Stimulated activated naive B cell treated with anti-CD40 and anti-IgM and Interleukin-4, amounts not matched to agents 10 μg/mL and 1 μg/mL and 100 μg/mL, for 72 hours (primary cell): ENCODE measurements at regions not wholly inside any gene's neighbourhood (a gene's known extent, or its start where the extent isn't known, plus 50 kb on each side); places are given as distances from the start of the nearest gene placed in this dataset.

Experiments
- ATAC-seq, 2 donors: fragments of 150-1000 bp; cut with Tn5 transposase; replicated peaks; 2 replicates each; pipeline ENCODE4 v1.10.0; 2021; ENCODE audit warnings: moderate library complexity in 1 of 2
- DNase-seq: peaks from one replicate; pipeline ENCODE4 v3.0.0; 2021
- H3K27ac Mint-ChIP-seq: one replicate; pipeline ENCODE4 v1.8.0; 2022; ENCODE audit warnings: mild to moderate bottlenecking, mixed read lengths
- H3K27me3 Mint-ChIP-seq, 2 donors: one replicate each; pipeline ENCODE4 v1.8.0; 2022; ENCODE audit warnings: mixed read lengths in 2 of 2
- H3K36me3 Mint-ChIP-seq, 2 donors: one replicate each; pipeline ENCODE4 v1.8.0; 2022; ENCODE audit warnings: mixed read lengths in 2 of 2, mild to moderate bottlenecking in 1 of 2
- H3K4me1 Mint-ChIP-seq, 2 donors: one replicate each; pipeline ENCODE4 v1.8.0; 2022; ENCODE audit warnings: mixed read lengths in 2 of 2, mild to moderate bottlenecking in 1 of 2
- H3K4me3 Mint-ChIP-seq, 2 donors: one replicate each; pipeline ENCODE4 v1.8.0; 2022; ENCODE audit warnings: mild to moderate bottlenecking in 2 of 2, mixed read lengths in 2 of 2, moderate library complexity in 1 of 2
- H3K9me3 Mint-ChIP-seq, 2 donors: one replicate each; pipeline ENCODE4 v1.8.0; 2022; ENCODE audit warnings: mixed read lengths in 2 of 2, mild to moderate bottlenecking in 1 of 2

DNA sequence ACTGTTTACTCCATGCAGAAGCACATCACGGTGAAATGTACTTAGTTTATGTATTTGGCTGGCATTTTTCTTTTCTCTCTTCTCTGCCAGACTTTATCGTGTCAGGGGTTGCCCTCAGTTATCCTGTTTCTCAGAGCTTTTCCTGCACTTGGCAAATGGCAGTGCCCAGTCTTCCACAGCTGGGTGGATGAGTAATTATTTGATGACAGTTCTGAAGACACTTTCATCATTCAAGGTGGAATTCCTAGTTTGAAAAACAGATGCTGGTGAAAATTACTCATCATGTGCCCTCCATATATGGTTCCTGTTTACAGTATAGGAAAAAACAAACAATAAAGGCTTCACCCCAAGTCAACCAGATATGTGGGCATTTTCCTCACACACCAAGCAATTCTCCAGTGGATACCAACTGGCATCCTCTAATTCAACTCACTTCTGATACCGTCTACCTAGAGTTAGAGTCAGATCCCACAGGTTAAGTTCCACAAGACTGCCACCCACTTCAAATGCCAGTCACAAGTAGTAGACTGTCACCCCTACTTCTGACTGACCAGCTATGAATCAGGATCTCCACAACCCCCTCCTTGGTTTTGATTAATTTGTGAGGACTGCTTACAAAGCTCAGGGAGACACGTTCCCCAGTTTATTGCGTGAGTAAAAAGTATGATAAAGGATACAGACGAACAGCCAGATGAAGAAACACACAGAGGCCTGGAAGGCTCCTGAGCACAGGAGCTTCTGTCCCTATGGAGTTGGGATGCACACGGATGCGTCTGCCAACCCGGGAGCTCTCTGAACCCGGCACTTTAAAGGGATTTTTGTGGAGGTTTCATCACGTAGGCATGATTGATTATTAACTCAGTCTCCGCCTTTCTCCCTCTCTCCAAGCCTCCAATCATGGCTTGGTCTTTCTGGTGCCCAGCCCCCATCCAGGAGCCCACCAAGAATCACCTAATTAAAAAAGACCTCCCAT lies 72.9 kb downstream of the CLDN34 start:
- H3K4me3 Mint-ChIP-seq, result no peak overlapping the region
- H3K36me3 Mint-ChIP-seq, result peaks cover 6% of the 10 kb centered on the region in 2 donors
- peaks cover 15 to 24% of the 10 kb centered on the region in 2 donors for H3K4me1 Mint-ChIP-seq
- H3K27ac Mint-ChIP-seq, result peak overlapping the region; percentile 47
- no peaks in the 10 kb centered on the region for H3K27me3 Mint-ChIP-seq
- ATAC-seq (no peak), DNase-seq (no peak)
- no peaks in the 10 kb centered on the region for H3K9me3 Mint-ChIP-seq

DNA sequence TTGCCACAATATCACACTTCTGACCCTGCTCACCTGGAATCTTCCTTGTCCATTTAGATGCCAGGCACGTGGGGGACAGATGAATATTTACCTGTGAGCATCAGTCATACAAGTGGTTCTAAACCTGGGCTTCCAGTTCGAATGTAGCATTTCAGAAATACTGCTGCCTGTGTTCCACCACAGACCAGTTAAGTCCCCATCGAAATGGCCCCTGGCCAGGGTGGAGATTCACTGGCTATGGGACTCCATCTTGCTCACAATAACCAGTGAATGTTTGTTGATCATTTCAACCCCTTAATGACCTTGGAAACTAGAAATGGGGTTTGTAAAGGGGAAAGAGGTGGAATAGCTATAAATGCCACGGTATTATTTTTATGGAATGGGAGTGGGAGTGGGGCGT lies 73.8 kb downstream of the CLDN34 start:
- peaks cover 15 to 31% of the 10 kb centered on the region in 2 donors for H3K4me1 Mint-ChIP-seq
- H3K27ac Mint-ChIP-seq, result no peak overlapping the region
- DNase-seq (no peak), ATAC-seq (no peak)
- H3K27me3 Mint-ChIP-seq, result no peaks in the 10 kb centered on the region
- no peaks in the 10 kb centered on the region for H3K9me3 Mint-ChIP-seq
- H3K4me3 Mint-ChIP-seq, result no peak overlapping the region
- peaks cover 6% of the 10 kb centered on the region in 2 donors for H3K36me3 Mint-ChIP-seq

DNA sequence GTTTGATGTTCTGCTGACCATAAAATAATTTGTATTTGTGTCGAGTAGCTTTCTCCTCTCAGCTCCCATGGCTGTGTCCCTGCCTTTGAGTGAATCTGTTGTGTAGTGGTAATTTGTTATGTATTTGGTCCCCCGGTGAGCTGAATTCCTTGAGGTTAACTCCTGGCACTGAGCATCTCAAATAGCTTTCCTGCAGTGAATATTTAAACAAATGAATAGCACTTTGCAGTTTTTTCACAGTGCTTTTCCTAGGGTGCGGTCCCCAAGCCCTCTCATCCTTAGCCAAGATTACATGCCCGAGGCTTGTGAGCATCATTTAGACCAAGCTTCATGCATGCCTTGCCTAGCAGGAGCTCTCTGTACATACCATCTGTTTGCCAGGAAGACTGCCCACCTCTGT lies 74.2 kb downstream of the CLDN34 start:
- DNase-seq, result no peak
- Mint-ChIP-seq H3K36me3 (peaks cover 4% of the 10 kb centered on the region in 2 donors), H3K27me3 (no peaks in the 10 kb centered on the region), H3K4me1 (peaks cover 14 to 31% of the 10 kb centered on the region in 2 donors), H3K27ac (no peak overlapping the region), H3K9me3 (no peaks in the 10 kb centered on the region), H3K4me3 (no peak overlapping the region)
- ATAC-seq, result no peak

DNA sequence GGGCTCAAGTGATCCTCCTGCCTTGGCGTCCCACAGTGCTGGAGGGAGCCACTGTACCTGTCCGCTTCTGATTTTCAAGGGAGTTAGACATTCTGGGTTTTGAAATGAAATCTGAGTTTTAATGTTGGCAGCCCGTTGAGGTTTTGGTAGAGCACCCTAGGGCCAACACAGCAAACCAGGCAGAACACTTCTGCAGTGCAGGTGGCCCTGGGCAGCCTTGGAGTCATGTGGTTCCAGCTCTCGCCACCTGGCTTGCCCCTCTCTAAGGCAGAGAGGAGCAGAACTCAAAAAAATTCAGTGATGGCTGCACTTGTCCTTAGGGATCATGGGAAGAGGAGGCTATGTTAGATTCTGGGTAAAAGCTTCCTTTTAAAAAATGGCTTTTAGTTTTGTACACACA lies 74.9 kb downstream of the CLDN34 start:
- H3K9me3 Mint-ChIP-seq, result no peaks in the 10 kb centered on the region
- H3K27ac Mint-ChIP-seq, result peak overlapping the region; percentile 51
- peaks cover 3% of the 10 kb centered on the region in 2 donors for H3K36me3 Mint-ChIP-seq
- DNase-seq, result no peak
- H3K27me3 Mint-ChIP-seq, result no peaks in the 10 kb centered on the region
- no peak overlapping the region for H3K4me3 Mint-ChIP-seq
- ATAC-seq, result peak; percentile 34 to 45
- peaks cover 13 to 31% of the 10 kb centered on the region in 2 donors for H3K4me1 Mint-ChIP-seq

DNA sequence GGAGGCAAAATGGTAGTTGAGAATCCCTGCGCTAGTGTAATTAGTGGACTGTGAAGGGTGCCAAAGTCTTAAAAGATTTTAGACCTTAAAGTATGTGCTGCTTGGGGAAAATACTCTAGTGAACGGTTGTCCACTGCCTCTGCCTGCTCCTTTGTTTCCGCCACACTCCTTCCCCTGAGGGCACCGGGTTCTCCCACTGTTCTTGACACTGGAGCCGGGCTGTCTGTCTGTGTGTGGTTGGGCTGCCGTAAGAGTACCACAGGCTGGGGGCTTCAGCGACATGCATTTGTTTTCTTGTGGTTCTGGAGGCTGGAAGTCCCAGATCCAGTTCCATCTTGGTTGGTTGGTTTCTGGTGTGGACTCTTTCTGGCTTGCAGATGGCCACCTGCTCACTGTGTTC lies 76.2 kb downstream of the CLDN34 start:
- no peak for ATAC-seq
- Mint-ChIP-seq H3K36me3 (peaks cover 3% of the 10 kb centered on the region in 2 donors), H3K4me1 (peaks cover 15 to 31% of the 10 kb centered on the region in 2 donors), H3K4me3 (no peak overlapping the region), H3K9me3 (no peaks in the 10 kb centered on the region), H3K27me3 (no peaks in the 10 kb centered on the region), H3K27ac (no peak overlapping the region)
- no peak for DNase-seq

DNA sequence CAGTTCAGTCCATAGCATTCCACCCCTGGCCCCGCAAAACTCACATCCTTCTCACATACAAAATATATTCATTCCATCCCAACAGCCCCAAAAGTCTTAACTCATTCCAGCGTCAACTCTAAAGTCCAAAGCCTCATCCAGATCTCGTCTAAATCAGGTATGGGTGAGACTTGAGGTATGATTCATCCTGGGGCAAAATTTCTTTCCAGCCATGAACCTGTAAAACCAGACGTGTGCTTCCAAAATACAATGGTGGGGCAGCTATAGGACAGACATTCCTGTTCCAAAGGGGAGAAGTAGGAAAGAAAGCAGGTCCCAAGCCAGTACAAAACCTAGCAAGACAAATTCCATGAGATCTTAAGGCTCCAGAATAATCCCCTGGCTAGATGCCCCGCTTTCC lies 76.9 kb downstream of the CLDN34 start:
- DNase-seq (no peak), ATAC-seq (no peak)
- H3K27me3 Mint-ChIP-seq, result no peaks in the 10 kb centered on the region
- H3K36me3 Mint-ChIP-seq, result peaks cover 3% of the 10 kb centered on the region in 2 donors
- peaks cover 15 to 31% of the 10 kb centered on the region in 2 donors for H3K4me1 Mint-ChIP-seq
- no peaks in the 10 kb centered on the region for H3K9me3 Mint-ChIP-seq
- no peak overlapping the region for H3K4me3 Mint-ChIP-seq
- H3K27ac Mint-ChIP-seq, result peak overlapping the region; percentile 7

DNA sequence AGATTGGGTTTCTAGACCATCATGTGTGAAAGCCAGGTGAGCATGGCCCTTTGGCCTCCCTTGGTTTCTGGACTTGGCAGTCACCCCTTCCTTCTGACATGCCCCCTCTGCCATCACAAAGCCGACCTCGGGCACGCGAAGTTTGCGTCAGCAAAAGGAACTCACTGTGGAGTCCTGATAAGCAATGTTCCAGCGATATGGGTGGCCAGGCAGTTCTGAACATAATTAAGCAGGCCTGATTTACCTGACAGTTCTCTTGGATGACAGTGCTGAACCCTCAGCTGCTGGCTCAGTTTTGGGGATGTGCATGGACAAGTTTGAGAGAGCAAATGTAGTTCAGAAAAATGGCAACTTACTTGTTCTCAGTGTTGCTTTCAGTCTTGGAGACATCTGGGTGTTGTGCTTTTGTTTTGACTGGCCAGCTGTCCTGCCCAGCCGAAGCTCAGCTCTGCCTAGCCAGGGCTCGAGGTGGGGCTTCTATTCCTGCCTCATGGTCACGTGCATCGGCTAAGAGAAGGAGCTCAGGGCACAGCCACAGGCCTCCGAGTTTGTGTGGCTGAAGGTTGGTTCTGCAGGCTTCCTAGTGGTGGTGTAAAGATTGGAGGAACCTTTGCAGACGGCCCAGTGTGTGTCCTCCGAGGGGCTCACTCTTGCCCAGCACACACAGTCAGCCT lies 78.3 kb downstream of the CLDN34 start:
- Mint-ChIP-seq H3K36me3 (peaks cover 0 to 3% of the 10 kb centered on the region in 2 donors), H3K27ac (no peak overlapping the region)

DNA sequence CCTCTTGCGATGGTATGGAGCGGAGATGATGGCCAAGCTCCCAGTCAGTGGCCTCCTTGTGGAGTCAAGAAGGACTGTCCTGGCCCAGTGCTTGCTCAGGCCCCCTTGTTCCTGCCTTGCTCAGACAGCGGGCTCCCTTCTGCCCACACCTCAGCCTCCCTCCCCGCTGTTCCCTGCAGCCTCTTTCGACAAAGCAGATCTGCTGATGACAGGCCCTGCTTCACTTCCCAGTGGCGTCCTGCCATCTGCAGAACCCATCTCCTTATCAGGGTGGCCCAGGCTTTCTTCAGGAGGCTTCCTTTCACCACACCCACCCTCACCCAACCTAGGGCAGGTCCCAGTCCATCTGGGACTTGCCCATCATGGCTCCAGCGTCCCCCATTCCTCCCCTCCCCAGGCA lies 80.0 kb downstream of the CLDN34 start:
- no peak overlapping the region for H3K27ac Mint-ChIP-seq
- H3K27me3 Mint-ChIP-seq, result no peaks in the 10 kb centered on the region
- ATAC-seq (no peak), DNase-seq (no peak)
- no peaks in the 10 kb centered on the region for H3K9me3 Mint-ChIP-seq
- no peak overlapping the region for H3K4me3 Mint-ChIP-seq
- H3K36me3 Mint-ChIP-seq, result peaks cover 0 to 5% of the 10 kb centered on the region in 2 donors
- H3K4me1 Mint-ChIP-seq, result peaks cover 22 to 52% of the 10 kb centered on the region in 2 donors

More for the DNA sequence above, 78.3 kb downstream of the CLDN34 start:
- no peaks in the 10 kb centered on the region for H3K9me3 Mint-ChIP-seq
- DNase-seq (no peak), ATAC-seq (no peak)
- H3K4me3 Mint-ChIP-seq, result no peak overlapping the region
- peaks cover 22 to 43% of the 10 kb centered on the region in 2 donors for H3K4me1 Mint-ChIP-seq
- H3K27me3 Mint-ChIP-seq, result no peaks in the 10 kb centered on the region

DNA sequence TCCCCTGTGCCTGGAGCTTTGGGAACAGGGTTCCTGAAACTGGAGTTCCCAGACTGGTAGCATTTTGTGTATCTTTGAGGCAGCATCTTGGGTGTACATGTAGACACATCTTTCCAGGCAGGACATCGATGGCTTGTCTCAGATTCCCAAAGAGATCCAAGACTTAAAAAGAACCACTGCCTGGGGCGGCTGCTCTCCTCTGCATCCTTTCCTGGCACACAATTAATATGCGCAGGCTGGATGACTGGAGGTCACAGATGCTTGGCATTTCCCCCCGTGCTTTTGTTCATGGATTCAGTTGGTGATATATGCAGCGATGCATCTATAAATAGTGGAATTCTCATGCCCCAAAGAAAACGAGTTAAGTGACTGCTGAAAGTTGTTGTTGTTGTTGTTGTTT lies 80.5 kb downstream of the CLDN34 start:
- Mint-ChIP-seq H3K27me3 (no peaks in the 10 kb centered on the region), H3K27ac (peak overlapping the region; percentile 9), H3K4me3 (no peak overlapping the region), H3K36me3 (peaks cover 0 to 5% of the 10 kb centered on the region in 2 donors), H3K9me3 (no peaks in the 10 kb centered on the region), H3K4me1 (peaks cover 24 to 55% of the 10 kb centered on the region in 2 donors)
- DNase-seq (no peak), ATAC-seq (no peak)

DNA sequence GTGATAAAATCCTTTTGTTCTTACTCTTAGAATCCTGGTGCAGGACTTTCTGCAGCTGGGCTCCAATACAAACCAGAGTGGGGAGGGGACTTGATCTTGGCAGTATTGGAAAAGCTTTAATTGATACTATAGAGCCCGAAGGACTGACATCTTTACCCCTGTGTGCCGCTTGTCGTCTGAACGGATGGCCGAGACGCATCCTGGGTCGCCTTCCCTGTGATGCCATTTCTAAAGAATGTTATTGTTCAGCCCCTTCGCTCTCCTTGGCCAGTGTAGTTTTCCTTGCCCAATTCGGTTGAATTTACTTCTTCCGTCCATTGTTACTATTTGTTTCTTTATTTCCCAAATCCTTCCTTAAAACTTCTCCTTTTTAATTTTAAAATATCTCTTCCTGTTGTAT lies 80.9 kb downstream of the CLDN34 start:
- Mint-ChIP-seq H3K4me3 (no peak overlapping the region), H3K4me1 (peaks cover 29 to 56% of the 10 kb centered on the region in 2 donors), H3K27me3 (no peaks in the 10 kb centered on the region), H3K27ac (no peak overlapping the region), H3K36me3 (peaks cover 0 to 5% of the 10 kb centered on the region in 2 donors), H3K9me3 (no peaks in the 10 kb centered on the region)
- DNase-seq (no peak), ATAC-seq (no peak)

DNA sequence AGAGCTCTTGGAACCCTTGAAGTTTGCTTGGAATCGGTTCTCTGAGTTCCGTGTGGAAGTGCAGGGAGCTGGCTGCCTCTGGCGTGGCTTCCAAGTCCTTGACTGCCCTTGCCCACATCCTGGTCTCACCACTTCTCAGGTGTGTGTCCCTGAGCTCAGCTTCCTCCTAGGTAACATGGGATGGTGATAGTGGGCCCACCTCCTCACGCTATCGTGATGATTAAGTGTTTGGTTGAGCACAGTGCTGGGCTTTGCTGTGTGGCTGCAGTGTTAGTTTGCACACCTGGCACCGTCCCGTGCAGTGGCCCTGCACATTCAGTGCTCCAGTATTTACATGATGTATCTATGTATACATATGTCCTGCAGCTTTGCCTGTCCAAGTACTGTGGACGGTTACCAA lies 81.5 kb downstream of the CLDN34 start:
- H3K27me3 Mint-ChIP-seq, result no peaks in the 10 kb centered on the region
- no peak for DNase-seq
- H3K4me3 Mint-ChIP-seq, result no peak overlapping the region
- peaks cover 33 to 61% of the 10 kb centered on the region in 2 donors for H3K4me1 Mint-ChIP-seq
- peaks cover 0 to 5% of the 10 kb centered on the region in 2 donors for H3K36me3 Mint-ChIP-seq
- no peak overlapping the region for H3K27ac Mint-ChIP-seq
- no peaks in the 10 kb centered on the region for H3K9me3 Mint-ChIP-seq
- ATAC-seq, result no peak

DNA sequence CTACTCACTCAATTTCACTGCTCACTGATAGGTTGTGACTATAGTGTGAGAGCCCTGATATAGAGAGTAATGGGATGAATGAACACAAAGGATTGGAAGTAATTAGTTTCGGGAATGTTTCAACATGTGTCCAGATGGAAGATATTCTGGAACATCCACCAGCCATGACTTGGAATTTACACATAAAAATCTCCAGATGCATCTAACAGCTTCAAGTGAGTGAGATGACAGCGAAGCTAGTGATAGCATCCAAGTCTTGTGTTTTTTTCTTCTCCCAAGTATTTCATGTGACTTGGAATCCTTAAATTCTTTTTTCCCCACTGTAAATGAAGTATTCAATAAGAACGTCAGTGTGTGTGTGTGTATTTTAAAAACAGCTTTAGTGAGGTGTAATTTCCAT lies 82.1 kb downstream of the CLDN34 start:
- Mint-ChIP-seq H3K27ac (peak overlapping the region; percentile 15), H3K36me3 (peaks cover 0 to 3% of the 10 kb centered on the region in 2 donors), H3K27me3 (no peaks in the 10 kb centered on the region), H3K9me3 (no peaks in the 10 kb centered on the region), H3K4me1 (peaks cover 29 to 55% of the 10 kb centered on the region in 2 donors), H3K4me3 (no peak overlapping the region)
- ATAC-seq, result no peak
- no peak for DNase-seq

DNA sequence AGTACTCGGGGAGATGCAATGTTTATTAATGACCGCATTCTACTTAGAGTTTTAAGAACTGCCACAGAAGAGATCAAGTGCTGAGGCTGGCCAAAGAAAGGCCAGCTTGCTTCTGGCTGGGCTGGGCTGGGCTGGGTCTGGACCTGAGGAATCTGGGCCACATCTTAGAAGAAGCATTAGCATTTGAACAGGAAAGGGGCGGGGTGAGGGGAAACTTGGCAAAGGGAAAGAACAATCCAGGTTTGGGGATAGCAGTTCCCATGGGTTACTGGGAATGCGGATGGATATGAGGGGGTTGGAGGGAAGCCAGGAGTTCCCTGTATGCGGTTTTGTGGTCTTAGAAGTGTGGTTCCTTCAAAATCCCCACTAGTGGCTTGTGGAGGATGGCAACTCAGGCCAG lies 83.3 kb downstream of the CLDN34 start:
- Mint-ChIP-seq H3K36me3 (peaks cover 7 to 8% of the 10 kb centered on the region in 2 donors), H3K27ac (no peak overlapping the region), H3K4me3 (no peak overlapping the region), H3K9me3 (peaks cover 2 to 4% of the 10 kb centered on the region in 2 donors), H3K27me3 (no peaks in the 10 kb centered on the region), H3K4me1 (peaks cover 29 to 52% of the 10 kb centered on the region in 2 donors)
- DNase-seq, result no peak
- no peak for ATAC-seq

DNA sequence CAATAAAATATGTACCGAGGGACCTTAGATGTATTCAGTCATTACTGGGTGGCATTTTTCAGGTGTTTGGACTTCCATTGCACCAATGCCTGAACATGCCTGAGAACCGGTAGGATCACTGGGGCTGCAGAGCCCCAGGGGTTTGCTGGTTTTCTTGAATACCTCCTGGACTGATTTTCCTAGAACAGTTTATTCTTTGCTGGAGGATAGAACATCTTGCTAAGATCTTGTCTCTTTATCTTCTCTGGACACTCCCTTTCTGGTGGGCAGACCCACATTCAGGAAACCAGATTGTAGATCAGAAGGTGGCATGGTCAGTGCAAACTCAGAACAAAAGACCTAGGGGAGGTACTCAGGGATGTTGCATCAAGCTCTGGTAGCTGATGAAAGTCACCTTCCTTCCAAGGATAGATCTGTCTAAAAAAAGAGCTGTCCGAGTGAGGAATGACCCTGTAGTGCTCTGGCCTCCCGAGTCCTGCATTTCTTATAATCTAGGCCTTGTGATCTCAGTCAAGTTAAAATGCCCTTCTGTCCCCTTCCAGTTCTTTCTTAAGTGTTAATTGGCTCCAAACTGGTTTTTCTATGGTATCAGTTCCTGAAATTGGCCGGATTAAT lies 84.8 kb downstream of the CLDN34 start:
- Mint-ChIP-seq H3K9me3 (peaks cover 2 to 4% of the 10 kb centered on the region in 2 donors), H3K4me1 (peaks cover 36 to 59% of the 10 kb centered on the region in 2 donors), H3K36me3 (peaks cover 9 to 11% of the 10 kb centered on the region in 2 donors), H3K4me3 (no peak overlapping the region), H3K27ac (no peak overlapping the region), H3K27me3 (no peaks in the 10 kb centered on the region)
- ATAC-seq, result no peak
- no peak for DNase-seq
